Activated naive CD4-positive, alpha-beta T cell treated with anti-CD3 and anti-CD28 coated beads, Interleukin-2, amount 50 U/mL, for 24 hours (primary cell): ENCODE measurements at regions not wholly inside any gene's neighbourhood (a gene's known extent, or its start where the extent isn't known, plus 50 kb on each side); places are given as distances from the start of the nearest gene placed in this dataset.

Experiments
- H3K27ac Mint-ChIP-seq: one replicate; pipeline ENCODE4 v1.8.0; 2021; ENCODE audit warnings: mild to moderate bottlenecking, mixed read lengths
- H3K27me3 Mint-ChIP-seq: one replicate; pipeline ENCODE4 v1.8.0; 2021; ENCODE audit warnings: mixed read lengths
- H3K36me3 Mint-ChIP-seq: one replicate; pipeline ENCODE4 v1.8.0; 2021; ENCODE audit warnings: mixed read lengths
- H3K4me1 Mint-ChIP-seq: one replicate; pipeline ENCODE4 v1.8.0; 2021; ENCODE audit warnings: mixed read lengths
- H3K4me3 Mint-ChIP-seq: one replicate; pipeline ENCODE4 v1.8.0; 2021; ENCODE audit warnings: mild to moderate bottlenecking, mixed read lengths
- H3K9me3 Mint-ChIP-seq: one replicate; pipeline ENCODE4 v1.8.0; 2021; ENCODE audit warnings: mixed read lengths

DNA sequence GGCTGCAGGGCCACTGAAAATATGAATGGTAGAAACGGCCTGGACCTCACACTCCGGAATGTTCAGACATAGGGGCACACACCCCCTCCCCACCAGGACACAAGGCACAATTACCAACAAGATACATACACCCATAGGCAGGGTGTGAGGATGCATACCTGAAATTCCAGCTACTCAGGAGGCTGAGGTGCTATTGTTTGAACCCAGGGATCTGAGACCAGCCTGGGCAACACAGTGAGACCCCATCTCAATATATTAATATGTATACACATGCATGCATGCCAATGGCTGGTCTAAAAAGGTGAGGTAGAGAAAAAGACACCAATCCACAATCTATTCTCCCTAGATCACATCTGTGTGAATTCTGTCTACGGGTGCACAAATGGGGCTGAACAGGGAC lies 403.3 kb downstream of the SHANK2 start:
- H3K9me3 Mint-ChIP-seq, result no peaks in the 10 kb centered on the region

DNA sequence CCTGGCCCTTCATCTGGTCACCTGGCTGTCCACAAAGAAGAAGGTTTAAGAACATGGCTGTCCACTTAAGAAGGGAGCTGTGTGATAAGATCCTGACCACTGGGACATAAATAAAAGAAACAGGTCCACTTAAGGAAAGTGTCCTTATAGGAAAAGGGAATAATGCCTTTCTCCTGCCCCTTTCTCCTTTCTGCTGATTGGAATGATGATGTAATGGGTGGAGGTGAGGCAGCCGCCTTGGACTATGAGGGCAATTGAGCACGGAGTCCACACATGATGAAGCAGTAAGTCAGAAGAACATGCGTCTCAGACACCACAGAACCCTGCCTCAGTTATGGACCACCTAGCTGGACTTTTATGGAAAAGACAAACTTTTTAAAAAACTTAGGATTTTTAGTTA lies 401.1 kb downstream of the SHANK2 start:
- H3K4me3 Mint-ChIP-seq, result no peak overlapping the region
- no peaks in the 10 kb centered on the region for H3K9me3 Mint-ChIP-seq
- no peaks in the 10 kb centered on the region for H3K27me3 Mint-ChIP-seq
- no peaks in the 10 kb centered on the region for H3K4me1 Mint-ChIP-seq
- no peak overlapping the region for H3K27ac Mint-ChIP-seq
- no peaks in the 10 kb centered on the region for H3K36me3 Mint-ChIP-seq

More for the DNA sequence above, 403.3 kb downstream of the SHANK2 start:
- H3K27ac Mint-ChIP-seq, result no peak overlapping the region
- peaks cover 1% of the 10 kb centered on the region for H3K27me3 Mint-ChIP-seq
- H3K36me3 Mint-ChIP-seq, result no peaks in the 10 kb centered on the region
- H3K4me1 Mint-ChIP-seq, result no peaks in the 10 kb centered on the region
- H3K4me3 Mint-ChIP-seq, result no peak overlapping the region

DNA sequence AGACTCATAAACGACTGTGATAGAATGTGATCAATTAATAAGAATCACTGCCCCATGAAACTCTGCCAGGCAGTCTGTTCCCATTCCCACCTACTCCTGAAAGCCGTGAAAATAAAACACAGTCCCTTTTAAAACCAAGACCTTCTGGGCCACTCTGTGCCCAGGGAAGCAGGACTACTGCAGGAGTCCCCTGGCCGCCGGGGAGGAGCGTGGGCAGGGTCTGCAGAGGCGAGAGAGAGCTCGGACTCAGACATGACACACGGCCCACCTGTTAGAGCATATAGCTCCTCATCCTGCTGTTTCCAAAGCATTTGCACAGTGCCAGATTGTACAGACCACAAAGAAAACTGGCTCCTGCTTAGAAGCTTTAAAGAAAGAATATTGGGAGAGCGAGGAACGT lies 400.5 kb downstream of the SHANK2 start:
- no peaks in the 10 kb centered on the region for H3K9me3 Mint-ChIP-seq
- no peaks in the 10 kb centered on the region for H3K27me3 Mint-ChIP-seq
- no peaks in the 10 kb centered on the region for H3K4me1 Mint-ChIP-seq
- H3K4me3 Mint-ChIP-seq, result no peak overlapping the region
- no peak overlapping the region for H3K27ac Mint-ChIP-seq
- no peaks in the 10 kb centered on the region for H3K36me3 Mint-ChIP-seq

DNA sequence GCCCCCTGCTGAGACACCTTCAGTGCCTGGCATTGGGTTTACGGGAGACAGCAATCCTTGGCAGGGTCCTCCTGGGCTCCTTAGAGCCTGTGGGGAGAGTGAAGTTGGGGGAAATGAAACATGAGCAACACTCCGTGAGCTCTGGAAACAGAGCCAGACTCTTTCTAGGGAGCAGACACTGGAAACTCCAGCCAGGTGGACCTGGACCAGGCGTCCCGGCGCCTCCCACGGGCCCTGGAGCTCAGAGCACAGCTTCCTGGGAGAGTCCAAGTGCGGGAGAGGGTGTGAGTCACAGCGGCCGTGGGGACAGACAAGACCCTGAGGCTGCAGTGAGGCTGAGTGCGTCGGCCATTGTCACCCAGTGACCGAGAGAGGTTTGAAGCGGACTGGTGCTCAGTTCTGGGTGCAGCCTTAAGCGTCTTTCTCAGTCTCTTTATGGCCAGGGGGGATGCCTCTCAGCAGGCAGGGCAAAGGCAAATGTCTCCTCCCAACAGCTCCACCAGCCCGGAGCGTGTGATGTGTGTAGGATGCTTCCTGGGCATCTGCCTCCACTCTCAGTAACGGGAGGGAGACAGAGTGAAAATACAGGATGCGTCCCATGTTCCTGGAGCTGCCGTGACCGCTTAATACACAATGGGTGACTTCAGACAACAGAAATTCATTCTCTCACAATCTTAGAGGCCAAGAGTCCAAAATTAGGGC lies 399.2 kb downstream of the SHANK2 start:
- H3K27me3 Mint-ChIP-seq, result no peaks in the 10 kb centered on the region
- no peaks in the 10 kb centered on the region for H3K9me3 Mint-ChIP-seq
- H3K4me1 Mint-ChIP-seq, result no peaks in the 10 kb centered on the region
- no peak overlapping the region for H3K4me3 Mint-ChIP-seq
- H3K27ac Mint-ChIP-seq, result no peak overlapping the region
- H3K36me3 Mint-ChIP-seq, result no peaks in the 10 kb centered on the region

DNA sequence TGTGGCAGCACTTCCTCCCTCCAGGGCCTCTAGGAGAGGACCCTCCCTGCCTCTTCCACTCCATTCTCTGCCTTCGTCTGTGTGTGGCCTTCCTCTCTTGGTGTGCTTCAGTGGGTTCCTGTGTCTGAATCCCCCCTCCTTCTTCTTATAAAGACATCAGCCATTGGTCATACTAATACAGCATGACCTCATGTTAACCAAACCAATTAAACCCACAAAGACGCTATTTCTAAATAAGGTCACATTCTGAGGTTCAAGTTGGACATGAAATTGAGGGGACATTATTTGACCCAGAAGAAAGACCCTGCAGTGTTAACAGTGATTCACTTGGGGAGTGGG lies 398.6 kb downstream of the SHANK2 start:
- Mint-ChIP-seq H3K4me3 (no peak overlapping the region), H3K27ac (no peak overlapping the region), H3K4me1 (no peaks in the 10 kb centered on the region), H3K27me3 (no peaks in the 10 kb centered on the region), H3K9me3 (no peaks in the 10 kb centered on the region), H3K36me3 (no peaks in the 10 kb centered on the region)

DNA sequence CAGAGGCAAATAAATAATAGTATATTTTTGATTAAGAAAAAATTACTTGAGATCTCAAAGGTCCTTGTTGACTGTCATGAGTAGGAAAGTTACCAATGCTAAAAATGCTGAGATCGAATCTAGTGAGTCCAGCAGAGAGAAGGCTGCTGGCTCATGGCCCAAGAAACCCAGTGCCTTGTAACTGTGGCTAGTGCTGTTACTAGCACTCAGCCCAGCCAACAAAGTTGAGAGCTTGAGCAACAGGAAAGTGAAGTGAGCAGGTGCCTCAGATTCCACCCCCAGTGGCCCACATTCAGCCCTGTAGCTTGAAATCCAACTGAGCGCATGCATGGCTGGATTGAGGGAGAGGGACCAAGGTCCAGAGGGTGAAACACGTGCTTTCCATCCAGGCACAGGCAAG lies 398.2 kb downstream of the SHANK2 start:
- no peak overlapping the region for H3K4me3 Mint-ChIP-seq
- H3K9me3 Mint-ChIP-seq, result no peaks in the 10 kb centered on the region
- H3K27me3 Mint-ChIP-seq, result no peaks in the 10 kb centered on the region
- no peak overlapping the region for H3K27ac Mint-ChIP-seq
- H3K36me3 Mint-ChIP-seq, result no peaks in the 10 kb centered on the region
- H3K4me1 Mint-ChIP-seq, result no peaks in the 10 kb centered on the region

DNA sequence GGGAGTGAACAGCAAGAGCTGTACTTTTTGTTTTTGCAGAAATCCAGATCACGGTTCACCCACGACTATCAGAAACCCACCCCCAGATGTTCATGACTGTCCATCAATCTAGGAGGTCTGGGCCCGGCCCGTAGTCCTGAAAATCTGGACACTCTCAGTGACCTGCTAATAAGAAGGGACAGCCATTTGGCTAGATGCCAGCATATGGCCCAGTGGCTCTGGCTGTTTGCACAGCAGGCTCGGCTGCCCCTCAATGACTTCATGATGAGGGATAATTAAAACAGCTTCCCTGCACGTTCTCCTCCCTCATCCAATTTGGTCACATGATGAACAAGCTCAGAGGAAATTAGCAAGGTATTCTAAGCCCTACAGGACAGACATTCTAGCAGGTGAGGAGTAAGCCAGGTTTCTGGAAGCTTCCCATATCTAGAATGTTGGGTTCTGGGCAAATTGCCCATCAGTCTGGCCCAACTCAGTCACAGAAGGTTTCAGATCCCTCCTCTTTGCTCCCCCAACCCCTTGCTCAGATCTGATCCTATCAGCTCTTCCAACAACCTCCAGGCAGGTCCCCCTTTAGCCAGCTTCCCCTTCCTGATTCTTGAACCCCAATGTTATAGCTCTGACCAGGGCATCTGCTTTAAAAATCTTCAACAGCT lies 397.3 kb downstream of the SHANK2 start:
- no peaks in the 10 kb centered on the region for H3K36me3 Mint-ChIP-seq

DNA sequence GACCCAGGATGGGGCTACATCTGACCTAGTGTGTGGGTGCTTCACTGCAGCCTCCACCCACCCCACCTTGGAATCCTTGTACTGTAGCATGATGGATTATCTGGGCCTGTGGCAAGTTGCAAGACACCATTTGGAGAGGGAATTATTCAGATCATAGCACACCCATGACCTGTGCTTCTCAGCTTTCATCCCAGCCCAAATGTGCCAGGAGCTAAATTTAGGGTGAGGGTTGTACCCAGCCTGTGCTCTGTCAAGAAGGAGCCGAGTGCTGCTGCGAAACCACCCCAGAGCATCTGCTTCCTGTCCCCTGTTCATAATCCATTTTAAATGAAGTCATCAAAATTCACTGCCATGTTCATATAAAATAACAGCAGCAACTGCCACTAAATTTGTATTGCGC lies 394.5 kb downstream of the SHANK2 start:
- no peaks in the 10 kb centered on the region for H3K36me3 Mint-ChIP-seq
- no peaks in the 10 kb centered on the region for H3K4me1 Mint-ChIP-seq
- no peak overlapping the region for H3K27ac Mint-ChIP-seq
- H3K4me3 Mint-ChIP-seq, result no peak overlapping the region
- no peaks in the 10 kb centered on the region for H3K9me3 Mint-ChIP-seq
- H3K27me3 Mint-ChIP-seq, result no peaks in the 10 kb centered on the region

More for the DNA sequence above, 397.3 kb downstream of the SHANK2 start:
- Mint-ChIP-seq H3K27me3 (no peaks in the 10 kb centered on the region), H3K9me3 (no peaks in the 10 kb centered on the region), H3K4me1 (no peaks in the 10 kb centered on the region), H3K4me3 (no peak overlapping the region), H3K27ac (no peak overlapping the region)

DNA sequence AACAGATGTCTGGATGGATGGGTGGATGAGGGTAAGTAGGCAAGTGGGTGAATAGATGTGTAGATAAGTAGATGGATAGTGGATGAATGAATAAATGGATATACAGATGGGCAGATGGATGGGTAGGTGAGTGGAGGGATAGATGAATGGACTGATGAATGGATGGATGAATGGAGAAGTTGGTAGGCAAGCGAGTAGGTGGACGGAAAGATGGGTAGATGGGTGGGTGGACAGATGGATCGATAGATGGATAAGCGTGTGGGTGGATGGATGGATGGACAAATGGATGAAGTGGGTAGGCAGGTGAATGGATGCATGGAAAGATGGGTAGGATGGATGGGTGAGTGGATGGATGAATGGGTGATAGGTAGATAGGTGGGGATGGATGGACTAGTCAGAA lies 393.2 kb downstream of the SHANK2 start:
- H3K9me3 Mint-ChIP-seq, result no peaks in the 10 kb centered on the region
- H3K27ac Mint-ChIP-seq, result no peak overlapping the region
- no peaks in the 10 kb centered on the region for H3K36me3 Mint-ChIP-seq
- no peaks in the 10 kb centered on the region for H3K27me3 Mint-ChIP-seq
- H3K4me3 Mint-ChIP-seq, result no peak overlapping the region
- H3K4me1 Mint-ChIP-seq, result no peaks in the 10 kb centered on the region

DNA sequence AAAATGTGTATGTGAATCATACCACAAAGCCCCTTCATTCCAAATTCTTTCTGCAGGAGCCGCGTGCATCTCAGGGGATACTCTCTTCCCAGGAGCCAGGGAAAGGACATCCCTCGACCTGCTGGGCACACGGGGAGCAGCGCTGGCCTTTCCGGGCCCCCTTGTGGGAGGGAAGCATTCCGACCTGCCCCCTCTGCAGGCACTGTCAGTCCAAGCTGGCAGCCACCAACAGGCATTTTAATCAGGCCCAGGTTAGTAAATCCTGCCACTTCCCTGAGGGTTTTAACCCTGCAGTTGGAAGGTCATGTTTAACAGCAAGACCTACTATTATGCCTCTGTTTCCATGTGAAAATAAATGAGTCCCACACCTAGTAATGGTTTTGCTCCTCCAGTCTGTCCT lies 391.5 kb downstream of the SHANK2 start:
- no peak overlapping the region for H3K27ac Mint-ChIP-seq
- H3K4me3 Mint-ChIP-seq, result no peak overlapping the region
- H3K9me3 Mint-ChIP-seq, result no peaks in the 10 kb centered on the region
- H3K36me3 Mint-ChIP-seq, result no peaks in the 10 kb centered on the region
- no peaks in the 10 kb centered on the region for H3K27me3 Mint-ChIP-seq
- H3K4me1 Mint-ChIP-seq, result no peaks in the 10 kb centered on the region

DNA sequence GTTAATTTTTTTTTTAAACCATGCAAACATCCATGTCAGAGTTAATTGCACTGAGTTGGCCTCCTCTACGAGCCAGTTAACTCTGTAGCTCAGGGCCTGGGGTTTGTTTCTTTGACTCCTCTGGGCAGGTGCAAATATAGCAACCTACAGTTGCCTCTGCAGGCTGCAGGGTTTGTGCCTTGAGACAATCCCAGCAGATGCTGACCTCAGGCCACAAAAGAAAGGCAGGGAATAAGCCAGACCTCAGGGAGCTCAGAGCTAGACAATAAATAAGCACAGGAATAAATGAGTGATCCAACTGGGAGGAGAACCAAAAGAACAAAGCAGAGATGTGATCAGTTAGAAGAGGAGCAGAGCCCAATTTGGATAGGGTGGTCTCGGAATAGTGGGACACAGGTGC lies 390.8 kb downstream of the SHANK2 start:
- no peak overlapping the region for H3K27ac Mint-ChIP-seq
- no peaks in the 10 kb centered on the region for H3K9me3 Mint-ChIP-seq
- H3K4me3 Mint-ChIP-seq, result no peak overlapping the region

DNA sequence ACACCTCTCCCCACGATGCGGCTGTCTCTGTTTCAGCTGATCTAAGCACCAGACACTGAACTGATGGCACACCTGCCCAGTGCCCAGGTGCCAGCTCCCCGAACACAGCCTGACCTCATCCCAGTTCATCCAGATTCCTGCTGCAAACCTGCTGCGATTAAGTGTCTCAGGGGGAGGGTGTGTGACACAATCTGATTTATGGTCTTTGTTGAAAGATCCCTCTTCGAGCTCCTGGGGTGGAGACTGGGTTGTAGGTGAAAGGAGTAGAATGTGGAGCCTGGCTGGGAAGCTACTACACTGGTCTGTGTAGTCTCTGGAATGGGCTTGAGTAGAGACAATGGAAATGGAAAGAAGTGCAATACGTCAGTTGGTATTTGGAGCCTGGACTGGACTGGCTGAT lies 390.3 kb downstream of the SHANK2 start:
- no peaks in the 10 kb centered on the region for H3K4me1 Mint-ChIP-seq
- no peaks in the 10 kb centered on the region for H3K9me3 Mint-ChIP-seq
- no peaks in the 10 kb centered on the region for H3K27me3 Mint-ChIP-seq
- no peak overlapping the region for H3K27ac Mint-ChIP-seq
- H3K4me3 Mint-ChIP-seq, result no peak overlapping the region
- H3K36me3 Mint-ChIP-seq, result no peaks in the 10 kb centered on the region

More for the DNA sequence above, 390.8 kb downstream of the SHANK2 start:
- Mint-ChIP-seq H3K36me3 (no peaks in the 10 kb centered on the region), H3K4me1 (no peaks in the 10 kb centered on the region), H3K27me3 (no peaks in the 10 kb centered on the region)

DNA sequence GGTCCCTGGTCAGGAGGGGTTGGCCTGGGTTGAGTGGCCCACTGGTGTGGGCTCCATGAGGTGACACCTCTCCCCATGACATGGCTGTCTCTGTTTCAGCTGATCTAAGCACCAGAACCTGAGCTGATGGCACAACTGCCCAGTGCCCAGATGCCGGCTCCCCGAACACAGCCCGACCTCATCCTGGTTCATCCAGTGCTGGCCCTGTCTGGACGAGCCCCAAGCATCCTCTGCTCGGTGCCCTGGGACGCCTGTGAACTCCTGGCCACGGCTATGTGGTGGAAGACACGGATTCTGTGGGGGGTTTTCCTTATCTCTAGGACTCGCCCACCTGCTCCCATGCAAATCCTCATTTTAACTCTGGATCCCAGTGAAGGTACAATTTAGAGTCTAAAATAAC lies 389.2 kb downstream of the SHANK2 start:
- Mint-ChIP-seq H3K36me3 (no peaks in the 10 kb centered on the region), H3K27me3 (no peaks in the 10 kb centered on the region), H3K4me3 (no peak overlapping the region), H3K27ac (no peak overlapping the region), H3K4me1 (no peaks in the 10 kb centered on the region), H3K9me3 (no peaks in the 10 kb centered on the region)

DNA sequence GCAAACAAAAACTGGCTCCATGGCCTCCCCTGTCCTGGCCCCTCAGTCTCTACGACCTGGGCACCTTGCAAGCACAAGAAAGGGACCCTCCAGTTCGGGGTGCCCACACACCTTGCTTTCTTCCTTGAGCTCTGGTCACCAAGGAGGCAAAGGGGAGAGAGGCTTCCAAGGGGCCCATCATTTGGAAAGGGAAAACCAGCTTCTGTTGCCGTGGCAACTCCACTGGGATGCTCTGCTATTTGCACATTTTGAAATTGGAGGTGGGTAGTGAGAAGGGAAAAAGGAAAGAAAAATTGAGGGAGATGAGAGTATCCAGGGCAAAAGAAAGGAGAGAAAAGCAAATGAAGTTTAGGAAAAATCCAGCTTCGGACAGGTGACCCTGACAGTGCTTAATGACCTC lies 388.4 kb downstream of the SHANK2 start:
- H3K27ac Mint-ChIP-seq, result no peak overlapping the region
- H3K36me3 Mint-ChIP-seq, result no peaks in the 10 kb centered on the region
- no peaks in the 10 kb centered on the region for H3K4me1 Mint-ChIP-seq
- no peaks in the 10 kb centered on the region for H3K9me3 Mint-ChIP-seq
- no peak overlapping the region for H3K4me3 Mint-ChIP-seq
- peaks cover 3% of the 10 kb centered on the region for H3K27me3 Mint-ChIP-seq

DNA sequence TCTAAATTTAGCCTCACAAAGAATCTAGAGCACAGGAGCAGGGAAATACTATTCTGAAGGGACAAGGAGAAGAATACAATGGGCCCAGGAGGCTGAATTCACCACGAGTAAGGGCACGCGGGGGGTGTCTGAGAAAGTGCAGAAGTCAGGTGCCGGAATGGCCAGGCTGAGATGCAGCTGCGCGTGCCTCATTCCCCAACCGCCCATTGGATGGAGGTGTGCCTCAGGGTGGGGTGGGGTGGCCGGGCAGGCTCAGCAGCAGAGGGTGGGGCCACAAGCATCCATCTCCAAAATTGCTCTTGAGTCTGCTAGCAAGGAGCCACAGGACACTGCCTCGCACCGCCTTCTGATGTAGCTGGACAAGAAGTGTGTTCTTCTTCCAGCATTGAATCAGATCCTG lies 387.0 kb downstream of the SHANK2 start:
- no peak overlapping the region for H3K27ac Mint-ChIP-seq
- H3K9me3 Mint-ChIP-seq, result no peaks in the 10 kb centered on the region
- no peaks in the 10 kb centered on the region for H3K36me3 Mint-ChIP-seq
- no peak overlapping the region for H3K4me3 Mint-ChIP-seq
- no peaks in the 10 kb centered on the region for H3K4me1 Mint-ChIP-seq
- peaks cover 3% of the 10 kb centered on the region for H3K27me3 Mint-ChIP-seq

DNA sequence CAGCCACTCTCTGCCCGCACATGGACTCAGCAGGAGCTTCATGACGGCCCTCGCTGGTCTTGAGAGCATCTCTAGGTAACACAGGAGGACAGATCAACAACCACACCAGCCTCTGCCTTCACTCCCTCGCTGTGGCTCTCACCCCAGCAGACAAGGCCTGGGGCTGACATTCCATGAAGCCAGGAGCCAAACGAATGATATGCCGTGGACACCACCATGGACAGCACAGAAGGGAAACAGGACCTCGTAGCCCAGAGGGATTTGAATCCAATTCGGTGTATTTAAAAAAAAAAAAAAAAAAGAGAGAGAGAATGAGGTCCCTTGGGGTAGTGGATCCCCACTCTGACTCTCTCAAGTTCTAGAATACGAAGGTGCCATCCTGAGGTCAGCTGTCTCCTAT lies 385.5 kb downstream of the SHANK2 start:
- H3K9me3 Mint-ChIP-seq, result no peaks in the 10 kb centered on the region
- H3K4me1 Mint-ChIP-seq, result no peaks in the 10 kb centered on the region
- no peak overlapping the region for H3K4me3 Mint-ChIP-seq
- peaks cover 3% of the 10 kb centered on the region for H3K27me3 Mint-ChIP-seq
- H3K27ac Mint-ChIP-seq, result no peak overlapping the region
- no peaks in the 10 kb centered on the region for H3K36me3 Mint-ChIP-seq
